HAP-1 (cell line): ENCODE measurements at regions not wholly inside any gene's neighbourhood (a gene's known extent, or its start where the extent isn't known, plus 50 kb on each side); places are given as distances from the start of the nearest gene placed in this dataset.

ENCODE experiments used
- DNase-seq, 2 experiments: peaks; one replicate each; pipeline ENCODE4 v3.0.0-alpha.2; 2016 to 2020; ENCODE audit warnings: low spot score in 2 of 2
- H3K27me3 ChIP-seq: fragments of 250-450 bp; sonication (Bioruptor Pico); 2 replicates; pipeline ENCODE4 v1.5.1; 2020; ENCODE audit warnings: low read depth, mild to moderate bottlenecking, moderate library complexity
- H3K36me3 ChIP-seq: fragments of 250-450 bp; sonication (Bioruptor Pico); replicated peaks from 2 replicates; pipeline ENCODE4 v1.5.1; 2020; ENCODE audit warnings: mild to moderate bottlenecking
- H3K4me1 ChIP-seq: fragments of 250-450 bp; sonication (Bioruptor Pico); 2 replicates; pipeline ENCODE4 v1.5.1; 2020; ENCODE audit warnings: mild to moderate bottlenecking
- H3K4me3 ChIP-seq: fragments of 250-450 bp; sonication (Bioruptor Pico); 2 replicates; pipeline ENCODE4 v1.5.1; 2020; ENCODE audit warnings: mild to moderate bottlenecking, moderate library complexity
- H3K9me3 ChIP-seq: fragments of 250-450 bp; sonication (Bioruptor Pico); 2 replicates; pipeline ENCODE4 v1.5.1; 2020; ENCODE audit warnings: mild to moderate bottlenecking, moderate library complexity
- in situ Hi-C: fragments of 300-500 bp; cut with MboI; formaldehyde crosslinking; loops from 3 replicates; pipeline ENCODE4 v1.14.3; 2020; ENCODE audit warnings: low sequenced_read_pairs, inconsistent platforms, mixed read lengths

- DNase-seq: no peak
- Histone ChIP-seq H3K36me3 (no peaks in the 10 kb centered on the region), H3K27me3 (no peaks in the 10 kb centered on the region), H3K4me3 (no peak overlapping the region), H3K4me1 (no peaks in the 10 kb centered on the region), H3K9me3 (no peaks in the 10 kb centered on the region)
- in situ Hi-C loops: no loop called here
Observed at GRCh38 chr12:115163710-115164109, 479.7 kb upstream of the TBX3 start.

GRCh38 chr12:115160271-115161128 is 476.5 kb upstream of the TBX3 start:
- Histone ChIP-seq H3K9me3 (no peaks in the 10 kb centered on the region), H3K4me3 (no peak overlapping the region), H3K36me3 (no peaks in the 10 kb centered on the region), H3K27me3 (no peaks in the 10 kb centered on the region), H3K4me1 (no peaks in the 10 kb centered on the region)
- in situ Hi-C loops: no loop called here
- DNase-seq: no peak

GRCh38 chr12:115158816-115159215 is 474.8 kb upstream of the TBX3 start:
- in situ Hi-C loops: no loop called here
- H3K36me3 ChIP-seq: no peaks in the 10 kb centered on the region
- DNase-seq: no peak
- no peaks in the 10 kb centered on the region for H3K27me3 ChIP-seq
- no peak overlapping the region for H3K4me3 ChIP-seq
- H3K9me3 ChIP-seq: no peaks in the 10 kb centered on the region
- no peaks in the 10 kb centered on the region for H3K4me1 ChIP-seq

GRCh38 chr12:115155665-115156645 is 472.0 kb upstream of the TBX3 start:
- H3K9me3 ChIP-seq: no peaks in the 10 kb centered on the region
- DNase-seq: no peak
- H3K27me3 ChIP-seq: no peaks in the 10 kb centered on the region
- H3K4me1 ChIP-seq: no peaks in the 10 kb centered on the region
- H3K36me3 ChIP-seq: no peaks in the 10 kb centered on the region
- no peak overlapping the region for H3K4me3 ChIP-seq
- in situ Hi-C loops: no loop called here

- no peaks in the 10 kb centered on the region for H3K9me3 ChIP-seq
- in situ Hi-C loops: no loop called here
- no peaks in the 10 kb centered on the region for H3K4me1 ChIP-seq
- no peaks in the 10 kb centered on the region for H3K36me3 ChIP-seq
- no peak overlapping the region for H3K4me3 ChIP-seq
- no peaks in the 10 kb centered on the region for H3K27me3 ChIP-seq
- DNase-seq: no peak
Observed at GRCh38 chr12:115149685-115150378, 465.9 kb upstream of the TBX3 start.

GRCh38 chr12:115149279-115149678 is 465.3 kb upstream of the TBX3 start:
- no peaks in the 10 kb centered on the region for H3K27me3 ChIP-seq
- DNase-seq: no peak
- H3K4me3 ChIP-seq: no peak overlapping the region
- no peaks in the 10 kb centered on the region for H3K9me3 ChIP-seq
- in situ Hi-C loops: no loop called here
- H3K36me3 ChIP-seq: no peaks in the 10 kb centered on the region
- no peaks in the 10 kb centered on the region for H3K4me1 ChIP-seq

GRCh38 chr12:115147916-115148315 is 463.9 kb upstream of the TBX3 start:
- no peak overlapping the region for H3K4me3 ChIP-seq
- no peaks in the 10 kb centered on the region for H3K9me3 ChIP-seq
- in situ Hi-C loops: no loop called here

GRCh38 chr12:115146453-115146852 is 462.5 kb upstream of the TBX3 start:
- H3K9me3 ChIP-seq: no peaks in the 10 kb centered on the region
- no peak for DNase-seq
- H3K27me3 ChIP-seq: no peaks in the 10 kb centered on the region
- in situ Hi-C loops: no loop called here
- no peaks in the 10 kb centered on the region for H3K4me1 ChIP-seq
- no peaks in the 10 kb centered on the region for H3K36me3 ChIP-seq
- no peak overlapping the region for H3K4me3 ChIP-seq

More at GRCh38 chr12:115147916-115148315, 463.9 kb upstream of the TBX3 start:
- Histone ChIP-seq H3K36me3 (no peaks in the 10 kb centered on the region), H3K4me1 (no peaks in the 10 kb centered on the region), H3K27me3 (no peaks in the 10 kb centered on the region)
- no peak for DNase-seq

GRCh38 chr12:115144425-115144824 is 460.4 kb upstream of the TBX3 start:
- H3K9me3 ChIP-seq: no peaks in the 10 kb centered on the region
- no peak for DNase-seq
- H3K4me1 ChIP-seq: no peaks in the 10 kb centered on the region
- no peaks in the 10 kb centered on the region for H3K36me3 ChIP-seq
- H3K4me3 ChIP-seq: no peak overlapping the region
- in situ Hi-C loops: no loop called here
- no peaks in the 10 kb centered on the region for H3K27me3 ChIP-seq

- Histone ChIP-seq H3K36me3 (no peaks in the 10 kb centered on the region), H3K4me3 (no peak overlapping the region), H3K9me3 (no peaks in the 10 kb centered on the region), H3K4me1 (no peaks in the 10 kb centered on the region), H3K27me3 (no peaks in the 10 kb centered on the region)
- DNase-seq: no peak
- in situ Hi-C loops: no loop called here
Observed at GRCh38 chr12:115140981-115141655, 457.1 kb upstream of the TBX3 start.

- Histone ChIP-seq H3K36me3 (no peaks in the 10 kb centered on the region), H3K4me1 (no peaks in the 10 kb centered on the region), H3K9me3 (no peaks in the 10 kb centered on the region), H3K4me3 (no peak overlapping the region), H3K27me3 (no peaks in the 10 kb centered on the region)
- in situ Hi-C loops: no loop called here
- DNase-seq: no peak
Observed at GRCh38 chr12:115137812-115138521, 454.0 kb upstream of the TBX3 start.

- no peaks in the 10 kb centered on the region for H3K9me3 ChIP-seq
- no peak overlapping the region for H3K4me3 ChIP-seq
- H3K36me3 ChIP-seq: no peaks in the 10 kb centered on the region
- no peaks in the 10 kb centered on the region for H3K27me3 ChIP-seq
- in situ Hi-C loops: no loop called here
- H3K4me1 ChIP-seq: no peaks in the 10 kb centered on the region
- DNase-seq: no peak
Observed at GRCh38 chr12:115135800-115136211, 451.8 kb upstream of the TBX3 start.

- no peaks in the 10 kb centered on the region for H3K9me3 ChIP-seq
- no peak overlapping the region for H3K4me3 ChIP-seq
- no peaks in the 10 kb centered on the region for H3K36me3 ChIP-seq
- no peak for DNase-seq
- in situ Hi-C loops: no loop called here
- no peaks in the 10 kb centered on the region for H3K4me1 ChIP-seq
- no peaks in the 10 kb centered on the region for H3K27me3 ChIP-seq
Observed at GRCh38 chr12:115134298-115134697, 450.3 kb upstream of the TBX3 start.
